SK-N-SH treated with all-trans-retinoic acid at 6 μM for 48 hours (cell line): ENCODE measurements at regions not wholly inside any gene's neighbourhood (a gene's known extent, or its start where the extent isn't known, plus 50 kb on each side); places are given as distances from the start of the nearest gene placed in this dataset.

Experiments
- ARNTL ChIP-seq: fragments of 450-650 bp; formaldehyde crosslinking; IDR thresholded peaks from 2 replicates; pipeline ENCODE4 v1.5.0; 2020; ENCODE audit warnings: low read depth, mild to moderate bottlenecking, moderate library complexity, borderline replicate concordance
- BACH2 ChIP-seq: fragments of 250-450 bp; sonication (Bioruptor Pico); IDR thresholded peaks from 2 replicates; pipeline ENCODE4 v1.9.0; 2021; ENCODE audit warnings: mild to moderate bottlenecking, borderline replicate concordance
- CSRNP3 ChIP-seq: fragments of 250-450 bp; sonication (Bioruptor Pico); IDR thresholded peaks from 2 replicates; pipeline ENCODE4 v1.5.1; 2021; ENCODE audit warnings: mild to moderate bottlenecking, moderate library complexity
- GLIS3 ChIP-seq: fragments of 250-450 bp; sonication (Bioruptor Pico); IDR thresholded peaks from 2 replicates; pipeline ENCODE4 v1.5.0; 2020; ENCODE audit warnings: mild to moderate bottlenecking, moderate library complexity
- OSR1 ChIP-seq: fragments of 250-450 bp; sonication (Bioruptor Pico); IDR thresholded peaks from 2 replicates; pipeline ENCODE4 v1.8.0; 2022; ENCODE audit warnings: moderate library complexity, mild to moderate bottlenecking, inconsistent platforms
- ZFP3 ChIP-seq: fragments of 250-450 bp; sonication (Bioruptor Pico); IDR thresholded peaks from 2 replicates; pipeline ENCODE4 v1.5.0; 2020; ENCODE audit warnings: mild to moderate bottlenecking, moderate library complexity
- ZFP30 ChIP-seq: fragments of 450-650 bp; formaldehyde crosslinking; IDR thresholded peaks from 2 replicates; pipeline ENCODE4 v1.5.0; 2022; ENCODE audit warnings: mild to moderate bottlenecking, moderate library complexity
- ZNF565 ChIP-seq: fragments of 450-650 bp; formaldehyde crosslinking; conservative IDR thresholded peaks from 2 replicates; pipeline ENCODE4 v1.5.0; 2020; ENCODE audit warnings: low read depth, mild to moderate bottlenecking, moderate library complexity
- TF ChIP-seq, protein P1 (sequence below): fragments of 250-450 bp; sonication (Bioruptor Pico); IDR thresholded peaks from 2 replicates; pipeline ENCODE4 v1.5.1; 2020; ENCODE audit warnings: low read depth, mild to moderate bottlenecking, moderate library complexity

GRCh38 chr6:140684776-140685550 is 1310.5 kb upstream of the CITED2 start:
- TF ChIP-seq BACH2 (CRISPR knock-in tag) (no peak), OSR1 (CRISPR knock-in tag) (no peak), ZFP3 (CRISPR knock-in tag) (no peak), ARNTL (CRISPR knock-in tag) (no peak), CSRNP3 (CRISPR knock-in tag) (no peak), GLIS3 (no peak), ZFP30 (CRISPR knock-in tag) (no peak), ZNF565 (no peak)
- TF ChIP-seq, protein P1, sequence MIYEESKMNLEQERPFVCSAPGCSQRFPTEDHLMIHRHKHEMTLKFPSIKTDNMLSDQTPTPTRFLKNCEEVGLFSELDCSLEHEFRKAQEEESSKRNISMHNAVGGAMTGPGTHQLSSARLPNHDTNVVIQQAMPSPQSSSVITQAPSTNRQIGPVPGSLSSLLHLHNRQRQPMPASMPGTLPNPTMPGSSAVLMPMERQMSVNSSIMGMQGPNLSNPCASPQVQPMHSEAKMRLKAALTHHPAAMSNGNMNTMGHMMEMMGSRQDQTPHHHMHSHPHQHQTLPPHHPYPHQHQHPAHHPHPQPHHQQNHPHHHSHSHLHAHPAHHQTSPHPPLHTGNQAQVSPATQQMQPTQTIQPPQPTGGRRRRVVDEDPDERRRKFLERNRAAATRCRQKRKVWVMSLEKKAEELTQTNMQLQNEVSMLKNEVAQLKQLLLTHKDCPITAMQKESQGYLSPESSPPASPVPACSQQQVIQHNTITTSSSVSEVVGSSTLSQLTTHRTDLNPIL (CRISPR knock-in tag) = no peak
